H9 (cell line): ENCODE measurements at regions not wholly inside any gene's neighbourhood (a gene's known extent, or its start where the extent isn't known, plus 50 kb on each side); places are given as distances from the start of the nearest gene placed in this dataset.

Source experiments
- DNase-seq: peaks from one replicate; pipeline ENCODE4 v3.0.0-alpha.2; 2017
- H2AFZ ChIP-seq: one replicate; pipeline ENCODE4 v1.6.1; 2013; ENCODE audit warnings: mild to moderate bottlenecking, low read length, control low read depth, moderate library complexity
- H2AK5ac ChIP-seq: 2 replicates; pipeline ENCODE4 v1.6.1; 2013; ENCODE audit warnings: low read length, control low read depth, mixed read lengths; ENCODE audit not compliant: insufficient read length
- H2BK120ac ChIP-seq: one replicate; pipeline ENCODE4 v1.6.1; 2013; ENCODE audit warnings: low read depth, mild to moderate bottlenecking, low read length, control low read depth, inconsistent platforms; ENCODE audit not compliant: poor library complexity, severe bottlenecking
- H2BK12ac ChIP-seq: 2 replicates; pipeline ENCODE4 v1.6.1; 2013; ENCODE audit warnings: low read length, control low read depth, mixed read lengths, low read depth; ENCODE audit not compliant: insufficient read length
- H2BK15ac ChIP-seq: 2 replicates; pipeline ENCODE4 v1.6.1; 2013; ENCODE audit warnings: low read depth, low read length, control low read depth
- H2BK20ac ChIP-seq: one replicate; pipeline ENCODE4 v1.6.1; 2013; ENCODE audit warnings: low read depth, mild to moderate bottlenecking, low read length, control low read depth, inconsistent platforms; ENCODE audit not compliant: poor library complexity, severe bottlenecking
- H2BK5ac ChIP-seq: 2 replicates; pipeline ENCODE4 v1.6.1; 2013; ENCODE audit warnings: low read length, control low read depth, mixed read lengths; ENCODE audit not compliant: insufficient read length
- H3K14ac ChIP-seq: 2 replicates; pipeline ENCODE4 v1.6.1; 2013; ENCODE audit warnings: low read length, control low read depth; ENCODE audit not compliant: insufficient read depth
- H3K18ac ChIP-seq: 2 replicates; pipeline ENCODE4 v1.6.1; 2013; ENCODE audit warnings: low read depth, mild to moderate bottlenecking, mixed read lengths, low read length, control low read depth; ENCODE audit not compliant: insufficient read length
- H3K23ac ChIP-seq: 2 replicates; pipeline ENCODE4 v1.6.1; 2013; ENCODE audit warnings: low read length, control low read depth, mixed read lengths, low read depth; ENCODE audit not compliant: insufficient read length
- H3K23me2 ChIP-seq: 2 replicates; pipeline ENCODE4 v1.6.1; 2013; ENCODE audit warnings: low read depth, mild to moderate bottlenecking, mixed read lengths, low read length, control low read depth; ENCODE audit not compliant: insufficient read length, poor library complexity, severe bottlenecking
- H3K27ac ChIP-seq: 2 replicates; pipeline ENCODE4 v1.5.1; 2013; ENCODE audit warnings: low read length, control low read depth, mixed read lengths, low read depth; ENCODE audit not compliant: insufficient read length
- H3K27me3 ChIP-seq: 2 replicates; pipeline ENCODE4 v1.6.1; 2013; ENCODE audit warnings: low read length, control low read depth, inconsistent platforms; ENCODE audit not compliant: insufficient read depth
- H3K4ac ChIP-seq: 2 replicates; pipeline ENCODE4 v1.6.1; 2013; ENCODE audit warnings: low read depth, mild to moderate bottlenecking, control low read depth, inconsistent platforms, low read length, moderate library complexity
- H3K4me1 ChIP-seq: 2 replicates; pipeline ENCODE4 v1.6.1; 2013; ENCODE audit warnings: low read length, control low read depth, inconsistent platforms; ENCODE audit not compliant: insufficient read depth
- H3K4me2 ChIP-seq: 2 replicates; pipeline ENCODE4 v1.6.1; 2013; ENCODE audit warnings: low read length, control low read depth, mixed read lengths; ENCODE audit not compliant: insufficient read length, insufficient read depth
- H3K56ac ChIP-seq: 2 replicates; pipeline ENCODE4 v1.6.1; 2013; ENCODE audit warnings: low read depth, mild to moderate bottlenecking, mixed read lengths, low read length, control low read depth; ENCODE audit not compliant: insufficient read length
- H3K79me1 ChIP-seq: 2 replicates; pipeline ENCODE4 v1.6.1; 2013; ENCODE audit warnings: low read depth, mild to moderate bottlenecking, moderate library complexity, low read length, control low read depth, inconsistent platforms; ENCODE audit not compliant: insufficient read depth, poor library complexity, severe bottlenecking
- H3K79me2 ChIP-seq: 2 replicates; pipeline ENCODE4 v1.6.1; 2013; ENCODE audit warnings: low read length, control low read depth, inconsistent platforms; ENCODE audit not compliant: insufficient read depth
- H3K9ac ChIP-seq: 2 replicates; pipeline ENCODE4 v1.6.1; 2013; ENCODE audit warnings: low read length, control low read depth, mixed read lengths; ENCODE audit not compliant: insufficient read length; ENCODE audit errors: extremely low read depth
- H3K9me3 ChIP-seq: one replicate; pipeline ENCODE4 v1.6.1; 2013; ENCODE audit warnings: low read depth, low read length, inconsistent platforms; ENCODE audit not compliant: control insufficient read depth
- H3T11ph ChIP-seq: one replicate; pipeline ENCODE4 v1.6.1; 2013; ENCODE audit warnings: mild to moderate bottlenecking, low read length, control low read depth, inconsistent platforms
- H4K20me1 ChIP-seq: one replicate; pipeline ENCODE4 v1.6.1; 2013; ENCODE audit not compliant: control insufficient read depth, insufficient read length, insufficient read depth
- H4K5ac ChIP-seq: 2 replicates; pipeline ENCODE4 v1.6.1; 2013; ENCODE audit warnings: low read depth, mild to moderate bottlenecking, mixed read lengths, low read length, control low read depth; ENCODE audit not compliant: insufficient read length
- H4K8ac ChIP-seq: replicated peaks from 2 replicates; pipeline ENCODE4 v1.6.1; 2013; ENCODE audit warnings: low read length, control low read depth, mixed read lengths, low read depth; ENCODE audit not compliant: insufficient read length
- H4K91ac ChIP-seq: 2 replicates; pipeline ENCODE4 v1.6.1; 2013; ENCODE audit warnings: low read depth, mild to moderate bottlenecking, moderate library complexity, mixed read lengths, low read length, control low read depth; ENCODE audit not compliant: insufficient read length
- H3K27ac Mint-ChIP-seq, 3 experiments: 2 replicates in 2 of 3; 3 replicates in 1 of 3; pipeline ENCODE4 v1.8.0; 2020 to 2021; ENCODE audit warnings: mixed read lengths in 3 of 3, mild to moderate bottlenecking in 1 of 3, moderate library complexity in 1 of 3
- H3K27me3 Mint-ChIP-seq: 2 replicates; pipeline ENCODE4 v1.8.0; 2021; ENCODE audit warnings: low read depth, mild to moderate bottlenecking, moderate library complexity, mixed read lengths
- H3K36me3 Mint-ChIP-seq, 3 experiments: 2 replicates in 2 of 3; 3 replicates in 1 of 3; pipeline ENCODE4 v1.8.0; 2020 to 2021; ENCODE audit warnings: low read depth in 3 of 3, mixed read lengths in 3 of 3; ENCODE audit not compliant: insufficient read depth in 1 of 3
- H3K4me1 Mint-ChIP-seq, 2 experiments: 2 replicates each; pipeline ENCODE4 v1.8.0; 2020; ENCODE audit warnings: mixed read lengths in 2 of 2
- H3K4me3 Mint-ChIP-seq, 2 experiments: 2 replicates in 1 of 2; 3 replicates in 1 of 2; pipeline ENCODE4 v1.8.0; 2020 to 2021; ENCODE audit warnings: mild to moderate bottlenecking in 2 of 2, mixed read lengths in 2 of 2, moderate library complexity in 1 of 2
- H3K9me3 Mint-ChIP-seq, 2 experiments: 2 replicates in 1 of 2; 3 replicates in 1 of 2; pipeline ENCODE4 v1.8.0; 2020; ENCODE audit warnings: mild to moderate bottlenecking in 2 of 2, mixed read lengths in 2 of 2, moderate library complexity in 1 of 2
- CTCF ChIP-seq: fragments of 200-600 bp; sonication (generic); conservative IDR thresholded peaks from 3 replicates; pipeline ENCODE4 v1.8.0; 2021; ENCODE audit warnings: antibody characterized with exemption, mild to moderate bottlenecking
- WGBS: extraction: QIAGEN DNeasy Blood & Tissue Kit; methylation state at CpG from one replicate; pipeline ENCODE4 v1.1.7; 2013; ENCODE audit warnings: missing lambda C conversion rate, low lambda C conversion rate, mixed read lengths; ENCODE audit not compliant: insufficient read length; ENCODE audit errors: extremely low coverage; 5-methylcytosine and 5-hydroxymethylcytosine counted together

DNA sequence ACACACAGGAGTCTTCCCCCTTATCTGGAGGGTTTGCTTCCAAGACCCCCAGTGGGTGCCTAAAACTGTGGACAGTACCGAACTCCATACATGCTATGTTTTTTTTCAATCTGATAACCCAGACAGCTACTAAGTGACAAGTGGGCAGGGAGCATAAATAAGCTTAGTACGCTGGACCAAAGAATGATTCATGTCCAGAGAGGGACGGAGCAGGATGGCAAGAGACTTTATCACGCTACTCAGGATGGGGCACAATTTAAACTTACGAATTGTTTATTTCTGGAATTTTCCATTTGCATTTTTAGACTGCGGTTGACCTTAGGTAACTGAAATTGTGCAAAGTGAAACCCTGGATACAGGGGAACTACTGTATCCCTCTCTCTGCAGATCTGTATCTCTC is 410.0 kb upstream of the MKI67 start:
- no peaks in the 10 kb centered on the region for H4K20me1 ChIP-seq
- Mint-ChIP-seq H3K4me1 (peaks cover 39 to 54% of the 10 kb centered on the region in 2 experiments), H3K27me3 (peaks cover 15% of the 10 kb centered on the region), H3K27ac (peak overlapping the region in 1 of 3 experiments; percentile 69; a peak in 1 of 7 replicates), H3K9me3 (peaks cover 0 to 2% of the 10 kb centered on the region in 2 experiments; a peak in 2 of 5 replicates), H3K36me3 (no peaks in the 10 kb centered on the region), H3K4me3 (no peak overlapping the region)
- H2AK5ac ChIP-seq: no peak overlapping the region
- WGBS: no CpG with 5 or more reads among the region's 6 CpGs
- no peak overlapping the region for H3K27ac ChIP-seq
- no peak overlapping the region for H3K4me2 ChIP-seq
- no peak overlapping the region for H2BK5ac ChIP-seq
- no peak overlapping the region for H4K8ac ChIP-seq
- no peak for DNase-seq
- no peak overlapping the region for H2BK120ac ChIP-seq
- H3K56ac ChIP-seq: no peak overlapping the region
- H4K91ac ChIP-seq: no peak overlapping the region
- H3K4me1 ChIP-seq: peaks cover 7% of the 10 kb centered on the region; the same call in 1 of the 2 replicates
- TF ChIP-seq CTCF: no peak
- H3K79me2 ChIP-seq: no peaks in the 10 kb centered on the region
- H3K18ac ChIP-seq: no peak overlapping the region
- no peaks in the 10 kb centered on the region for H3K79me1 ChIP-seq
- H2AFZ ChIP-seq: no peak overlapping the region
- no peak overlapping the region for H3K4ac ChIP-seq
- H3K9ac ChIP-seq: no peak overlapping the region
- H3K9me3 ChIP-seq: no peaks in the 10 kb centered on the region
- H4K5ac ChIP-seq: no peak overlapping the region
- H2BK12ac ChIP-seq: no peak overlapping the region
- no peak overlapping the region for H2BK20ac ChIP-seq
- H3K27me3 ChIP-seq: no peaks in the 10 kb centered on the region
- no peak overlapping the region for H2BK15ac ChIP-seq
- no peak overlapping the region for H3T11ph ChIP-seq
- peaks cover 12% of the 10 kb centered on the region for H3K23me2 ChIP-seq
- H3K23ac ChIP-seq: no peak overlapping the region
- no peak overlapping the region for H3K14ac ChIP-seq
